Tibial nerve (tissue), 4 donors: ENCODE measurements at regions not wholly inside any gene's neighbourhood (a gene's known extent, or its start where the extent isn't known, plus 50 kb on each side); places are given as distances from the start of the nearest gene placed in this dataset.

Experiments
- DNase-seq, 2 donors: peaks; one replicate each; pipeline ENCODE4 v3.0.0-alpha.2; 2019; ENCODE audit warnings: low spot score in 2 of 2
- H3K27ac ChIP-seq, 4 donors: fragments of 200-600 bp; sonication (generic) in 3 of 4; one replicate each; pipeline ENCODE4 v1.5.1; 2017 to 2019; ENCODE audit warnings: mild to moderate bottlenecking in 1 of 4
- H3K27me3 ChIP-seq, 2 donors: fragments of 200-600 bp; sonication (generic) in 1 of 2; one replicate each; pipeline versions ENCODE4 v1.5.1 to v1.6.0; 2017 to 2019
- H3K36me3 ChIP-seq, 3 donors: fragments of 200-600 bp; sonication (generic); one replicate each; pipeline ENCODE4 v1.5.1; 2018 to 2019
- H3K4me1 ChIP-seq, 4 donors: fragments of 200-600 bp; sonication (generic) in 3 of 4; one replicate each; pipeline ENCODE4 v1.5.1; 2017 to 2019
- H3K4me3 ChIP-seq, 4 donors: fragments of 200-600 bp; sonication (generic) in 3 of 4; one replicate each; pipeline ENCODE4 v1.5.1; 2017 to 2019; ENCODE audit warnings: mild to moderate bottlenecking in 1 of 4, moderate library complexity in 1 of 4
- H3K9me3 ChIP-seq, 4 donors: fragments of 200-600 bp; sonication (generic) in 3 of 4; one replicate each; pipeline ENCODE4 v1.5.1; 2017 to 2019
- CTCF ChIP-seq, 5 experiments: fragments of 200-600 bp in 3 of 5; fragments of 450-650 bp in 2 of 5; sonication (generic) in 3 of 5; IDR thresholded peaks; one replicate each; pipeline ENCODE4 v1.5.1; 2016 to 2019; ENCODE audit warnings: antibody characterized with exemption in 5 of 5, mild to moderate bottlenecking in 3 of 5, moderate library complexity in 2 of 5
- EP300 ChIP-seq, 2 donors: sonication (generic); formaldehyde crosslinking; IDR thresholded peaks; one replicate each; pipeline ENCODE4 v1.6.1; 2017; ENCODE audit warnings: antibody characterized with exemption in 2 of 2, mild to moderate bottlenecking in 1 of 2
- POLR2A ChIP-seq, 2 donors: fragments of 450-650 bp; IDR thresholded peaks; one replicate each; pipeline ENCODE4 v1.6.1; 2017; ENCODE audit warnings: antibody characterized with exemption in 2 of 2, mild to moderate bottlenecking in 2 of 2, moderate library complexity in 2 of 2
- WGBS, 2 donors: methylation state at CpG; one replicate each; pipeline ENCODE4 v1.1.5; 2018; 5-methylcytosine and 5-hydroxymethylcytosine counted together

- H3K9me3 ChIP-seq: no peaks in the 10 kb centered on the region
- 30 to 32% methylated on average over 2 of the region's 2 CpGs for WGBS, 2 donors
- H3K36me3 ChIP-seq: no peaks in the 10 kb centered on the region
- H3K27ac ChIP-seq: no peak overlapping the region
- H3K27me3 ChIP-seq: no peaks in the 10 kb centered on the region
- DNase-seq: no peak
- H3K4me3 ChIP-seq: no peak overlapping the region
- H3K4me1 ChIP-seq: no peaks in the 10 kb centered on the region
- TF ChIP-seq CTCF (IDR thresholded peaks at IDR 0.05): no peak
- no peak for TF ChIP-seq POLR2A (IDR thresholded peaks at IDR 0.05)
- TF ChIP-seq EP300 (IDR thresholded peaks at IDR 0.05): no peak
Measured at GRCh38 chr5:175319199-175319598, 124.8 kb downstream of the DRD1 start.

GRCh38 chr5:175317872-175318271, 126.1 kb downstream of the DRD1 start:
- TF ChIP-seq EP300 (IDR thresholded peaks at IDR 0.05) (no peak), CTCF (IDR thresholded peaks at IDR 0.05) (no peak)
- Histone ChIP-seq H3K27ac (no peak overlapping the region), H3K27me3 (no peaks in the 10 kb centered on the region), H3K9me3 (no peaks in the 10 kb centered on the region), H3K36me3 (no peaks in the 10 kb centered on the region), H3K4me1 (no peaks in the 10 kb centered on the region), H3K4me3 (no peak overlapping the region)
- DNase-seq: no peak

- Histone ChIP-seq H3K4me3 (no peak overlapping the region), H3K27me3 (no peaks in the 10 kb centered on the region), H3K9me3 (peaks cover 0 to 12% (median 1%) of the 10 kb centered on the region in 4 donors), H3K4me1 (no peaks in the 10 kb centered on the region), H3K27ac (no peak overlapping the region), H3K36me3 (no peaks in the 10 kb centered on the region)
- no peak for TF ChIP-seq CTCF (IDR thresholded peaks at IDR 0.05)
- TF ChIP-seq POLR2A (IDR thresholded peaks at IDR 0.05): no peak
- TF ChIP-seq EP300 (IDR thresholded peaks at IDR 0.05): no peak
- WGBS, 2 donors: 91 to 92% methylated on average over 2 of the region's 2 CpGs
- DNase-seq: no peak
Measured at GRCh38 chr5:175309218-175309810, 134.7 kb downstream of the DRD1 start.

- no peaks in the 10 kb centered on the region for H3K27me3 ChIP-seq
- H3K27ac ChIP-seq: no peak overlapping the region
- H3K4me1 ChIP-seq: no peaks in the 10 kb centered on the region
- H3K9me3 ChIP-seq: peaks cover 0 to 17% (median 1%) of the 10 kb centered on the region in 4 donors
- TF ChIP-seq POLR2A (IDR thresholded peaks at IDR 0.05) (no peak), CTCF (IDR thresholded peaks at IDR 0.05) (no peak), EP300 (IDR thresholded peaks at IDR 0.05) (no peak)
- 75 to 79% methylated on average over 5 of the region's 5 CpGs for WGBS, 2 donors
- H3K4me3 ChIP-seq: no peak overlapping the region
- H3K36me3 ChIP-seq: no peaks in the 10 kb centered on the region
- no peak for DNase-seq
Measured at GRCh38 chr5:175308701-175309100, 135.3 kb downstream of the DRD1 start.

GRCh38 chr5:175306381-175306780, 137.6 kb downstream of the DRD1 start:
- 72 to 88% methylated on average over 2 of the region's 2 CpGs for WGBS, 2 donors
- no peaks in the 10 kb centered on the region for H3K4me1 ChIP-seq
- H3K9me3 ChIP-seq: peaks cover 0 to 17% (median 1%) of the 10 kb centered on the region in 4 donors
- TF ChIP-seq CTCF (IDR thresholded peaks at IDR 0.05) (no peak), POLR2A (IDR thresholded peaks at IDR 0.05) (no peak), EP300 (IDR thresholded peaks at IDR 0.05) (no peak)
- H3K27ac ChIP-seq: no peak overlapping the region
- H3K27me3 ChIP-seq: no peaks in the 10 kb centered on the region
- no peak for DNase-seq
- no peak overlapping the region for H3K4me3 ChIP-seq
- no peaks in the 10 kb centered on the region for H3K36me3 ChIP-seq
